B cell (primary cell): ENCODE measurements at regions not wholly inside any gene's neighbourhood (a gene's known extent, or its start where the extent isn't known, plus 50 kb on each side); places are given as distances from the start of the nearest gene placed in this dataset.

Source experiments
- ATAC-seq: fragments of 200-7000 bp; cut with Tn5 transposase; one replicate; pipeline ENCODE4 v1.10.0; 2021; ENCODE audit warnings: low read depth, mild to moderate bottlenecking, moderate number of reproducible peaks, moderate library complexity
- CTCF ChIA-PET: fragments of 350-600 bp; sonication (Branson Sonifier 250); formaldehyde crosslinking; loops from one replicate; lab custom pipeline; 2021; ENCODE audit warnings: antibody characterized with exemption, inconsistent platforms; lab: Charles Lee
- POLR2A ChIA-PET: fragments of 350-600 bp; sonication (Branson Sonifier 250); formaldehyde crosslinking; loops from one replicate; lab custom pipeline; 2021; ENCODE audit warnings: antibody characterized with exemption; lab: Charles Lee
- DNase-seq: peaks from one replicate; pipeline ENCODE4 v3.0.0; 2013
- H2AFZ ChIP-seq: 2 replicates; pipeline ENCODE4 v1.6.1; 2012; ENCODE audit warnings: mild to moderate bottlenecking, low read depth, low read length; ENCODE audit not compliant: insufficient read depth, poor library complexity, severe bottlenecking
- H3K27ac ChIP-seq, 2 donors: 1 replicate in 1 of 2; 2 replicates in 1 of 2; pipeline ENCODE4 v1.5.1; 2012 to 2013; ENCODE audit warnings: low read length in 2 of 2, mild to moderate bottlenecking in 2 of 2, moderate library complexity in 1 of 2
- H3K27me3 ChIP-seq, 4 experiments: fragments of 200-600 bp in 1 of 4; sonication (generic) in 1 of 4; replicated peaks in 1 of 4; 1 replicate in 2 of 4; 2 replicates in 2 of 4; pipeline versions ENCODE4 v1.6.1 to v1.7.0; 2013 to 2016; ENCODE audit warnings: low read length in 3 of 4, mild to moderate bottlenecking in 2 of 4, mixed read lengths in 1 of 4, moderate library complexity in 1 of 4; ENCODE audit not compliant: insufficient read depth in 4 of 4, control insufficient read depth in 3 of 4; ENCODE audit errors: control extremely low read depth in 1 of 4
- H3K36me3 ChIP-seq, 2 experiments: replicated peaks in 1 of 2; 1 replicate in 1 of 2; 2 replicates in 1 of 2; pipeline versions ENCODE4 v1.6.1 to v1.7.1; 2013; ENCODE audit warnings: low read length in 1 of 2; ENCODE audit not compliant: insufficient read depth in 2 of 2, control insufficient read depth in 1 of 2; ENCODE audit errors: control extremely low read depth in 1 of 2, extremely low read depth in 1 of 2
- H3K4me1 ChIP-seq, 2 donors: fragments of 200-600 bp in 1 of 2; sonication (generic) in 1 of 2; 1 replicate in 1 of 2; 2 replicates in 1 of 2; pipeline versions ENCODE4 v1.5.1 to v1.6.1; 2013 to 2017; ENCODE audit warnings: low read length in 2 of 2; ENCODE audit not compliant: control insufficient read depth in 2 of 2, insufficient read depth in 2 of 2
- H3K4me2 ChIP-seq: replicated peaks from 2 replicates; pipeline ENCODE3; 2012; ENCODE audit warnings: mild to moderate bottlenecking, low read depth, low read length; ENCODE audit not compliant: poor library complexity, severe bottlenecking
- H3K4me3 ChIP-seq, 5 experiments: fragments of 200-600 bp in 1 of 5; sonication (generic) in 1 of 5; 1 replicate in 3 of 5; 2 replicates in 2 of 5; pipeline versions ENCODE4 v1.5.1 to v1.7.0; 2011 to 2016; ENCODE audit warnings: low read length in 4 of 5, mild to moderate bottlenecking in 4 of 5, low read depth in 2 of 5, control low read depth in 1 of 5, moderate library complexity in 1 of 5; ENCODE audit not compliant: insufficient read depth in 1 of 5; ENCODE audit errors: control extremely low read depth in 1 of 5, extremely low read depth in 1 of 5
- H3K79me2 ChIP-seq: fragments of 200-600 bp; sonication (generic); one replicate; pipeline ENCODE4 v1.6.0; 2016; ENCODE audit warnings: low read length; ENCODE audit not compliant: control insufficient read depth, insufficient read depth
- H3K9ac ChIP-seq: fragments of 200-600 bp; sonication (generic); 2 replicates; pipeline ENCODE4 v1.6.1; 2017; ENCODE audit warnings: mild to moderate bottlenecking, low read length, moderate library complexity
- H3K9me3 ChIP-seq, 3 donors: one replicate each; pipeline versions ENCODE4 v1.6.1 to v1.7.1; 2013; ENCODE audit warnings: low read length in 2 of 3; ENCODE audit not compliant: control insufficient read depth in 2 of 3, insufficient read depth in 1 of 3; ENCODE audit errors: control extremely low read depth in 1 of 3
- H4K20me1 ChIP-seq: 2 replicates; pipeline ENCODE4 v1.6.0; 2012; ENCODE audit warnings: mild to moderate bottlenecking, low read length; ENCODE audit not compliant: insufficient read depth, control insufficient read depth, poor library complexity, severe bottlenecking
- H3K27ac Mint-ChIP-seq: one replicate; pipeline ENCODE4 v1.8.0; 2021; ENCODE audit warnings: mixed read lengths
- H3K27me3 Mint-ChIP-seq: one replicate; pipeline ENCODE4 v1.8.0; 2021; ENCODE audit warnings: mixed read lengths
- H3K4me1 Mint-ChIP-seq: one replicate; pipeline ENCODE4 v1.8.0; 2021; ENCODE audit warnings: mixed read lengths
- H3K4me3 Mint-ChIP-seq: one replicate; pipeline ENCODE4 v1.8.0; 2021; ENCODE audit warnings: mixed read lengths
- H3K9me3 Mint-ChIP-seq: one replicate; pipeline ENCODE4 v1.8.0; 2022; ENCODE audit warnings: mixed read lengths; ENCODE audit not compliant: insufficient read depth
- CTCF ChIP-seq: fragments of 200-600 bp; IDR thresholded peaks from one replicate; pipeline ENCODE4 v1.8.0; 2022; ENCODE audit warnings: antibody characterized with exemption, mild to moderate bottlenecking
- EZH2 ChIP-seq: IDR thresholded peaks from 2 replicates; pipeline ENCODE4 v1.6.1; 2012; ENCODE audit warnings: borderline replicate concordance, low read depth, mild to moderate bottlenecking, moderate library complexity, low read length; ENCODE audit not compliant: insufficient read depth, poor library complexity, severe bottlenecking
- WGBS: methylation state at CpG from one replicate; pipeline ENCODE4 v1.1.5; 2013; ENCODE audit warnings: missing lambda C conversion rate; ENCODE audit not compliant: insufficient coverage; 5-methylcytosine and 5-hydroxymethylcytosine counted together
- intact Hi-C: fragments of 100-400 bp; cut with micrococcal nuclease; formaldehyde crosslinking; loops from one replicate; pipeline ENCODE4 v1.10.0; 2022

GRCh38 chr15:87348746-87349145, 907.8 kb downstream of the NTRK3 start:
- intact Hi-C loops: no loop called here
- H3K4me3 ChIP-seq: no peak overlapping the region
- H3K4me2 ChIP-seq: no peak overlapping the region
- no peak overlapping the region for H3K9ac ChIP-seq
- no peaks in the 10 kb centered on the region for H3K4me1 ChIP-seq
- no peaks in the 10 kb centered on the region for H3K79me2 ChIP-seq
- Mint-ChIP-seq H3K27ac (no peak overlapping the region), H3K27me3 (no peaks in the 10 kb centered on the region), H3K4me1 (no peaks in the 10 kb centered on the region), H3K4me3 (no peak overlapping the region), H3K9me3 (peaks cover 6% of the 10 kb centered on the region)
- ATAC-seq (no peak), DNase-seq (no peak)
- TF ChIP-seq EZH2 (no peak), CTCF (no peak)
- H4K20me1 ChIP-seq: no peaks in the 10 kb centered on the region
- 25% methylated on average over 2 of the region's 6 CpGs for WGBS
- no peak overlapping the region for H3K27ac ChIP-seq
- peaks cover 0 to under 1% (median 0%) of the 10 kb centered on the region in 3 donors for H3K9me3 ChIP-seq
- H3K27me3 ChIP-seq: no peaks in the 10 kb centered on the region
- CTCF ChIA-PET: no interaction called here
- no peaks in the 10 kb centered on the region for H3K36me3 ChIP-seq
- no peak overlapping the region for H2AFZ ChIP-seq
- POLR2A ChIA-PET: no interaction called here

GRCh38 chr15:87347806-87348515, 908.6 kb downstream of the NTRK3 start:
- H3K9ac ChIP-seq: no peak overlapping the region

More at GRCh38 chr15:87347806-87348515, 908.6 kb downstream of the NTRK3 start:
- Mint-ChIP-seq H3K4me1 (no peaks in the 10 kb centered on the region), H3K9me3 (peaks cover 6% of the 10 kb centered on the region), H3K4me3 (no peak overlapping the region), H3K27me3 (no peaks in the 10 kb centered on the region), H3K27ac (no peak overlapping the region)
- Histone ChIP-seq H3K9me3 (peaks cover 0 to 1% (median 0%) of the 10 kb centered on the region in 3 donors), H3K4me3 (no peak overlapping the region), H3K27ac (no peak overlapping the region), H3K36me3 (no peaks in the 10 kb centered on the region), H3K4me1 (no peaks in the 10 kb centered on the region), H4K20me1 (no peaks in the 10 kb centered on the region), H2AFZ (no peak overlapping the region), H3K27me3 (no peaks in the 10 kb centered on the region), H3K4me2 (no peak overlapping the region), H3K79me2 (no peaks in the 10 kb centered on the region)
- WGBS: 60% methylated on average over 1 of the region's 3 CpGs
- intact Hi-C loops: no loop called here
- POLR2A ChIA-PET: no interaction called here
- no peak for ATAC-seq
- TF ChIP-seq EZH2: no peak
- no peak for TF ChIP-seq CTCF
- no peak for DNase-seq
- CTCF ChIA-PET: no interaction called here
